HG02981 (cell line): ENCODE measurements at regions not wholly inside any gene's neighbourhood (a gene's known extent, or its start where the extent isn't known, plus 50 kb on each side); places are given as distances from the start of the nearest gene placed in this dataset.
"Not testable (repeated sequence)": the region's sequence is repeated elsewhere in the genome, so short reads cannot be mapped to it uniquely, and the experiment has no call there.

Source experiments
- ATAC-seq: cut with Tn5 transposase; IDR thresholded peaks from one replicate; pipeline ENCODE4 v1.9.1; 2021; ENCODE audit warnings: mild to moderate bottlenecking, moderate library complexity; ENCODE audit not compliant: unreplicated experiment

- ATAC-seq = no peak
Measured at GRCh38 chrX:139201924-139202323, 328.6 kb upstream of the F9 start.

GRCh38 chrX:139200793-139201192 lies 329.7 kb upstream of the F9 start:
- no peak for ATAC-seq

DNA sequence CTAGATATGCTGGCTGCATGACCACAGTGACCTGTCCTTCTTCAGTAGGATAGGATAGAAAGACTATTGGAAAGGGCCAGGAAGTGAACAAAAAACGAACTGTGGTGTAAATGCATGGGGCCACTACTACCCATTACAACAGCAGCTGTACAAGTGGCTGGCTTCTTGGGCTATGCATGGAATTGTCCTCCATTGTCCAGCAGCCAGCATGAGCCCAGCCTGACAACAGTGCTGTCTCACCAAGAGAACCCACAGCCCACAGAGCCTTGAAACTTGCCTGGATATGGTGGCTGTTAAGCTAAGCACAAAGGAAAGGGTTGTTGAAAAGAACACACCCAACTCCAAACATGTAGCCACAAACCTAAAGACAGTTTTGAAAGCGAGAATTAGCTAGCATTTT lies 330.2 kb upstream of the F9 start:
- no peak for ATAC-seq

DNA sequence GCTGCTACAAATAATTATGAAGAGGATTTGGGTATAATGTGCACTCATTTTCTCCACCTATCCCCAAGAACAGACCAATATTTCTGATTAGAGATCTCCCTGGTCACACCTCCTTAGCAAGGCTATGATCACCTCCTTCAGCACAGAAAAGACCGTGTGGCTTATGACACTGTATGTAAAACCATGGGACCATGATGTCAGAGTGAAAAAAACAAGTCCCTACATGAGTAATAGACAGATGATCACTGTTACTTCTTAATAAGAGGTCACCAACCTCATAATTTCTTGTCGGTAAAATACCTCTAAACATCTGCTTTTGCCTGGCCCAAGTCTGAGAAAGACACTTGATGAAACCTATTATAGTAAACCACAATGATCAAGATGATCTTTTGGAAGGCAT lies 330.6 kb upstream of the F9 start:
- ATAC-seq = no peak

DNA sequence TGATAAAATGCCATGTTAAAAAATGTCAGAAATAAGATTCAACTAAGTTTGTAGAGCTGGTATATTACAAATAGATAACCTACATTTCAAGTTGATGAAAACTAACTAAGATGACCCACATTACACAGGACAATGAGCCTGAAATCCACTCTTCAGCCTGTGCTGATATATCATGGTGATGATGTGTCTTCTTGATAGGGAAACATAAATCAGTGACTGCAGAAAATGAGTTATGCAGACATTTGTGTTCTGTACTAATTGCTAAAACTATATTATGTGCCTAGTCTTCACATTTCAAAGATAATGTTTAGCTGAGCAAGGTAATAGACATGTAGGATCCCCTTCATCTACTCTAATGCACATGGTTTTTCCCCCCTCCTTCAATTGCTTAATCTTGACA lies 331.6 kb upstream of the F9 start:
- no peak for ATAC-seq

- ATAC-seq = no peak
Measured at GRCh38 chrX:139196890-139197289, 333.6 kb upstream of the F9 start.

GRCh38 chrX:139194571-139195280 lies 335.8 kb upstream of the F9 start:
- no peak for ATAC-seq

- ATAC-seq = no peak
Measured at GRCh38 chrX:139192386-139192961, 338.1 kb upstream of the F9 start.

GRCh38 chrX:139191746-139192385 lies 338.7 kb upstream of the F9 start:
- ATAC-seq = no peak

- no peak for ATAC-seq
Measured at GRCh38 chrX:139191286-139191685, 339.3 kb upstream of the F9 start.

- ATAC-seq = no peak
Measured at GRCh38 chrX:139187738-139188137, 342.8 kb upstream of the F9 start.

DNA sequence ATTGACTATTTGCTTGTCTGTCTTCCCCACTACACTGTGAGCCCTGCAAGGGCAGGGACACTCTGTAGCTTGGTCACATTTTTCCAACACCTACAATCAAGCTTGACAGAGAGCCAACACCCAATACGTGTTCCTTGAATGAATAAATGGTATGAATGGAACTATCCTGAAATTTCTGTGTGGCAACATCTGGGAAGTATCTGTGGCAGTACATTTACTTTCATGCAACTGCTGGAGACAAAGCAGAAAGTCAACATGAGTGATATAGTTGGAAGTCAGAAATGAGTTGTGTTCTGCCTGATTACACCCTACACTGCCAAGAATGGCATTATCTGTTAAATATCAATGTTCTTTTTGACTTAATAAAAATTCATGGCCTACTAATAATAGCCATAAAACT lies 343.5 kb upstream of the F9 start:
- no peak for ATAC-seq

- peak; percentile 53 for ATAC-seq
Measured at GRCh38 chrX:139179592-139179991, 350.9 kb upstream of the F9 start.

GRCh38 chrX:139178980-139179379 lies 351.6 kb upstream of the F9 start:
- no peak for ATAC-seq

- ATAC-seq = no peak
Measured at GRCh38 chrX:139172731-139173130, 357.8 kb upstream of the F9 start.

- no peak for ATAC-seq
Measured at GRCh38 chrX:139170526-139171173, 359.9 kb upstream of the F9 start.

- no peak for ATAC-seq
Measured at GRCh38 chrX:139167282-139167681, 363.3 kb upstream of the F9 start.

DNA sequence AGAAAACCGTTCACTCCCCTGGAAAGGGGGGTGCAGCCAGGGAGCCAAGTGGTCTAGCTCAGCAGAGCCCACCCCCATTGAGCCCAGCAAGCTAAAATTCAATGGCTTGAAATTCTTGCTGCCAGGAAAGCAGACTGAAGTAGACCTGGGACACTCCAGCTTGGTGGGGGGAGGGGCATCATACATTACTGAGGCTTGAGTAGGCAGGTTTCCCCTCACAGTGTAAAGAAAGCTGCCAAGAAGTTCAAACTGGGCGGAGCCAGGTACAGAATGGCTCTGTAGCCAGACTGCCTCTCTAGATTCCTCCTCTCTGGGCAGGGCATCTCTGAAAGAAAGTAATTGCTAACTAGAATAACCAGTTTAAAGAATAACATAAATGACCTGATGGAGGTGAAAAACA lies 372.3 kb upstream of the F9 start:
- ATAC-seq = no peak

DNA sequence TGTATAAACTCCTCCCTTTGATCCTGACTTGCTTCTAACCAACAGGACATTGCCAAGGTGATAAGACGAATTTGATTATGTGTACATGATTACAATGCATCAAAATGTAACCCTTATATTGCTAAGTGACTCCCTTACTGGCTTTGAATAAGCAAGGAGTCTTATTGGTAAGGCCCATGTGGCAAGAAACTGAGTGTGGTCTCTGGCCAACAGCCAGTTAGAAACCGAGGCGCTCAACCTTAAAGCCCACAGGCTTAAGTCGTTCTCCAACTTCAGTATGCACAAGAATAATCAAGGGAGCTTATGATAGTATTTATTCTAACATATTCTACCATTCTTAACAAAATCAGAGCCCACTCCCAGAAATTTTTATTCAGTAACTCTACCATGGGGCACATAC lies 374.2 kb upstream of the F9 start:
- no peak for ATAC-seq

GRCh38 chrX:139146625-139147024 lies 383.9 kb upstream of the F9 start:
- not testable (repeated sequence) for ATAC-seq

GRCh38 chrX:139141370-139141769 lies 389.2 kb upstream of the F9 start:
- ATAC-seq = no peak

- no peak for ATAC-seq
Measured at GRCh38 chrX:139134316-139134715, 396.2 kb upstream of the F9 start.
